GM12878 (cell line): ENCODE measurements at regions not wholly inside any gene's neighbourhood (a gene's known extent, or its start where the extent isn't known, plus 50 kb on each side); places are given as distances from the start of the nearest gene placed in this dataset.

Experiments used
- ATAC-seq: fragments of 200-7000 bp; cut with Tn5 transposase; 3 replicates; pipeline ENCODE4 v1.9.1; 2020; ENCODE audit warnings: mild to moderate bottlenecking, moderate library complexity
- BruUV-seq: library from RNA; stranded (reverse); fragments of 400-500 nt; replicated peaks from 2 replicates; lab custom pipeline; 2021; lab: Mats Ljungman, UMichigan
- CTCF ChIA-PET: fragments of 300-600 bp; sonication (Branson Sonifier 250); formaldehyde crosslinking; extraction: SDS; loops from one replicate; lab custom pipeline; 2021; ENCODE audit warnings: inconsistent platforms; lab: Yijun Ruan, JAX
- POLR2A ChIA-PET: fragments of 350-600 bp; formaldehyde crosslinking; extraction: SDS; loops from one replicate; lab custom pipeline; 2021; ENCODE audit warnings: inconsistent platforms; lab: Charles Lee
- RAD21 ChIA-PET: fragments of 300-600 bp; sonication (Branson Sonifier 250); formaldehyde crosslinking; loops from one replicate; lab custom pipeline; 2023; ENCODE audit warnings: antibody characterized with exemption; ENCODE audit not compliant: unreplicated experiment; lab: Charles Lee
- SMC1A ChIA-PET: fragments of 300-600 bp; sonication (Branson Sonifier 250); formaldehyde crosslinking; loops from one replicate; lab custom pipeline; 2023; ENCODE audit not compliant: unreplicated experiment, uncharacterized antibody; lab: Charles Lee
- DNase-seq: peaks from one replicate; pipeline ENCODE4 v3.0.0-alpha.2; 2011; ENCODE audit warnings: low read depth, low spot score
- FAIRE-seq: peaks from 3 replicates; lab custom pipeline; 2011; peaks lifted over from hg19 to GRCh38; lab: Jason Lieb, UNC
- H2AFZ ChIP-seq: 2 replicates; pipeline ENCODE4 v1.6.0; 2011; ENCODE audit warnings: low read depth, low read length, control low read depth; ENCODE audit not compliant: control insufficient read depth
- H3K27ac ChIP-seq: 2 replicates; pipeline ENCODE4 v1.5.1; 2011; ENCODE audit warnings: control low read depth; ENCODE audit not compliant: control insufficient read depth, insufficient read depth
- H3K27me3 ChIP-seq, 2 experiments: replicated peaks in 1 of 2; 2 replicates each; pipeline versions ENCODE4 v1.6.0 to v1.6.1; 2011; ENCODE audit warnings: low read length in 1 of 2; ENCODE audit not compliant: control insufficient read depth in 2 of 2, insufficient read depth in 2 of 2
- H3K36me3 ChIP-seq, 2 experiments: 2 replicates each; pipeline ENCODE4 v1.5.1; 2011; ENCODE audit warnings: low read length in 1 of 2; ENCODE audit not compliant: control insufficient read depth in 2 of 2, insufficient read depth in 2 of 2
- H3K4me1 ChIP-seq: 2 replicates; pipeline ENCODE4 v1.6.1; 2011; ENCODE audit warnings: mild to moderate bottlenecking, low read length, moderate library complexity, mixed read lengths; ENCODE audit not compliant: control insufficient read depth, insufficient read depth
- H3K4me2 ChIP-seq: 2 replicates; pipeline ENCODE4 v1.6.0; 2011; ENCODE audit warnings: control low read depth; ENCODE audit not compliant: control insufficient read depth, insufficient read depth
- H3K4me3 ChIP-seq: fragments of 200-600 bp; sonication (generic); 2 replicates; pipeline ENCODE4 v1.5.1; 2016
- H3K79me2 ChIP-seq: 2 replicates; pipeline ENCODE4 v1.6.0; 2011; ENCODE audit warnings: low read length; ENCODE audit not compliant: control insufficient read depth, insufficient read depth
- H3K9ac ChIP-seq: 2 replicates; pipeline ENCODE4 v1.8.0; 2011; ENCODE audit warnings: low read length, control low read depth, mixed read lengths; ENCODE audit not compliant: control insufficient read depth, insufficient read depth
- H3K9me3 ChIP-seq: replicated peaks from 3 replicates; pipeline ENCODE4 v1.5.1; 2011; ENCODE audit warnings: mild to moderate bottlenecking, low read length; ENCODE audit not compliant: control insufficient read depth, insufficient read depth
- H4K20me1 ChIP-seq: 2 replicates; pipeline ENCODE4 v1.6.0; 2011; ENCODE audit not compliant: control insufficient read depth, insufficient read depth
- BCL3 ChIP-seq: IDR thresholded peaks from 2 replicates; pipeline ENCODE4 v1.6.1; 2011; ENCODE audit warnings: borderline replicate concordance, low read depth, mild to moderate bottlenecking, moderate library complexity, low read length; ENCODE audit not compliant: insufficient read depth, poor library complexity, severe bottlenecking
- BRCA1 ChIP-seq: IDR thresholded peaks from 2 replicates; pipeline ENCODE4 v1.6.1; 2011; ENCODE audit warnings: low read depth, low read length, improper control_type of control experiment
- CBX3 ChIP-seq: fragments of 200-600 bp; sonication (generic); IDR thresholded peaks from 2 replicates; pipeline ENCODE4 v1.6.1; 2016; ENCODE audit warnings: low read depth, borderline replicate concordance
- CBX5 ChIP-seq: sonication (generic); IDR thresholded peaks from 2 replicates; pipeline ENCODE4 v1.6.1; 2016; ENCODE audit warnings: low read depth, moderate library complexity, mild to moderate bottlenecking, inconsistent platforms
- CHD1 ChIP-seq: IDR thresholded peaks from 2 replicates; pipeline ENCODE4 v1.6.1; 2012; ENCODE audit warnings: low read depth, low read length, improper control_type of control experiment
- CHD2 ChIP-seq: IDR thresholded peaks from 2 replicates; pipeline ENCODE4 v1.6.1; 2011; ENCODE audit warnings: low read depth, low read length, improper control_type of control experiment, borderline replicate concordance
- GATAD2B ChIP-seq: fragments of 450-650 bp; conservative IDR thresholded peaks from 2 replicates; pipeline ENCODE4 v1.6.1; 2017; ENCODE audit warnings: low read depth, mild to moderate bottlenecking, moderate library complexity
- HDAC6 ChIP-seq: fragments of 200-600 bp; sonication (generic); IDR thresholded peaks from one replicate; pipeline ENCODE4 v1.8.0; 2017; ENCODE audit warnings: antibody characterized with exemption; ENCODE audit not compliant: unreplicated experiment
- IKZF2 ChIP-seq, 2 experiments: fragments of 450-650 bp; IDR thresholded peaks; 2 replicates each; pipeline ENCODE4 v1.6.1; 2017; ENCODE audit warnings: mild to moderate bottlenecking in 2 of 2, moderate library complexity in 2 of 2
- JUND ChIP-seq: IDR thresholded peaks from 2 replicates; pipeline ENCODE4 v1.6.1; 2012; ENCODE audit warnings: low read depth, mild to moderate bottlenecking, low read length, improper control_type of control experiment, moderate library complexity
- MTA2 ChIP-seq: fragments of 450-650 bp; IDR thresholded peaks from 2 replicates; pipeline ENCODE4 v1.6.1; 2016; ENCODE audit warnings: low read depth, mild to moderate bottlenecking, moderate library complexity
- MYB ChIP-seq: fragments of 150-350 bp; IDR thresholded peaks from 2 replicates; pipeline ENCODE4 v1.6.1; 2014; ENCODE audit warnings: mild to moderate bottlenecking, low read depth, low read length, borderline replicate concordance
- NFYB ChIP-seq: IDR thresholded peaks from 2 replicates; pipeline ENCODE4 v1.6.1; 2011; ENCODE audit warnings: low read depth, mild to moderate bottlenecking, low read length, improper control_type of control experiment, moderate library complexity; ENCODE audit not compliant: insufficient read depth
- NKRF ChIP-seq: fragments of 450-650 bp; conservative IDR thresholded peaks from 2 replicates; pipeline ENCODE4 v1.6.1; 2017; ENCODE audit warnings: mild to moderate bottlenecking, moderate library complexity
- PML ChIP-seq: IDR thresholded peaks from 2 replicates; pipeline ENCODE4 v1.6.1; 2012; ENCODE audit warnings: low read length, inconsistent platforms
- RAD21 ChIP-seq: IDR thresholded peaks from 2 replicates; pipeline ENCODE4 v1.6.1; 2011; ENCODE audit warnings: mild to moderate bottlenecking, low read depth, low read length, moderate library complexity; ENCODE audit not compliant: insufficient read depth
- RCOR1 ChIP-seq: conservative IDR thresholded peaks from 2 replicates; pipeline ENCODE4 v1.6.1; 2012; ENCODE audit warnings: low read depth, low read length, improper control_type of control experiment
- RFX5 ChIP-seq: IDR thresholded peaks from 2 replicates; pipeline ENCODE4 v1.6.1; 2011; ENCODE audit warnings: low read depth, low read length, improper control_type of control experiment
- SREBF2 ChIP-seq: IDR thresholded peaks from 2 replicates; pipeline ENCODE4 v1.6.1; 2012; ENCODE audit warnings: mild to moderate bottlenecking, low read length
- SUZ12 ChIP-seq: fragments of 200-600 bp; sonication (generic); IDR thresholded peaks from one replicate; pipeline ENCODE4 v1.6.1; 2018; ENCODE audit warnings: antibody characterized with exemption, mild to moderate bottlenecking; ENCODE audit not compliant: unreplicated experiment
- TCF12 ChIP-seq: IDR thresholded peaks from 2 replicates; pipeline ENCODE4 v1.6.1; 2011; ENCODE audit warnings: low read depth, mild to moderate bottlenecking, low read length
- WGBS: methylation state at CpG from one replicate; pipeline ENCODE4 v1.1.6; 2016; ENCODE audit warnings: low lambda C conversion rate; ENCODE audit not compliant: insufficient replicate concordance, insufficient coverage; ENCODE audit errors: missing lambda C conversion rate; 5-methylcytosine and 5-hydroxymethylcytosine counted together
- in situ Hi-C: fragments of 300-500 bp; cut with MboI; formaldehyde crosslinking; loops from 9 replicates; pipeline ENCODE4 v1.14.3; 2018; ENCODE audit warnings: mixed read lengths
- intact Hi-C: fragments of 100-400 bp; cut with micrococcal nuclease; formaldehyde crosslinking; loops from one replicate; pipeline ENCODE4 v1.14.2; 2022; ENCODE audit not compliant: unreplicated experiment

GRCh38 chr1:108071601-108072000 is 106.6 kb upstream of the VAV3 start (continued):
- TF ChIP-seq NKRF: no peak
- no peak for TF ChIP-seq MYB
- no peak for TF ChIP-seq SUZ12
- TF ChIP-seq RFX5: peak; percentile 93
- no peak for TF ChIP-seq MTA2
- TF ChIP-seq CBX5: no peak
- TF ChIP-seq BCL3: no peak
- no peak for TF ChIP-seq JUND
- TF ChIP-seq TCF12: peak; percentile 50; the same call in 1 of the 2 replicates
- no peak for TF ChIP-seq NFYB
- TF ChIP-seq, all 136 proteins: peak for 4

GRCh38 chr1:108070662-108071061 is 105.7 kb upstream of the VAV3 start:
- H3K36me3 ChIP-seq: no peaks in the 10 kb centered on the region
- CTCF ChIA-PET: interaction anchor here (0.9 to 1.0 kb wide), 3 partner anchors 14 to 277 kb away, joined by 3 read pairs; no protein-coding TSS in a partner anchor
- H3K9me3 ChIP-seq: no peaks in the 10 kb centered on the region
- RAD21 ChIA-PET: interaction anchor here (1.4 kb wide), 1 partner anchor 281 kb away, joined by 3 read pairs; no protein-coding TSS in a partner anchor
- H3K4me1 ChIP-seq: no peaks in the 10 kb centered on the region
- ATAC-seq (no peak), DNase-seq (no peak), FAIRE-seq (no peak)
- SMC1A ChIA-PET: no interaction called here
- H2AFZ ChIP-seq: no peak overlapping the region
- no peak overlapping the region for H3K27ac ChIP-seq
- H3K4me3 ChIP-seq: no peak overlapping the region
- no TSS peak for BruUV-seq
- 66% methylated on average over 2 of the region's 2 CpGs for WGBS
- H3K9ac ChIP-seq: no peak overlapping the region
- POLR2A ChIA-PET: no interaction called here
- intact Hi-C loops: no loop called here
- no peaks in the 10 kb centered on the region for H3K79me2 ChIP-seq
- H3K4me2 ChIP-seq: no peak overlapping the region
- H3K27me3 ChIP-seq: no peaks in the 10 kb centered on the region
- in situ Hi-C loops: no loop called here
- no peaks in the 10 kb centered on the region for H4K20me1 ChIP-seq
- TF ChIP-seq BRCA1: no peak
- no peak for TF ChIP-seq IKZF2 (IDR thresholded peaks at IDR 0.05)
- TF ChIP-seq HDAC6: no peak
- no peak for TF ChIP-seq CBX3
- TF ChIP-seq RCOR1: no peak
- TF ChIP-seq GATAD2B: no peak
- TF ChIP-seq RAD21: no peak
- no peak for TF ChIP-seq PML
- TF ChIP-seq CHD1: no peak
- TF ChIP-seq NKRF: no peak
- no peak for TF ChIP-seq CHD2
- no peak for TF ChIP-seq SREBF2
